K562 (cell line): ENCODE measurements at regions not wholly inside any gene's neighbourhood (a gene's known extent, or its start where the extent isn't known, plus 50 kb on each side); places are given as distances from the start of the nearest gene placed in this dataset.

ENCODE experiments used
- ATAC-seq: fragments of 200-7000 bp; cut with Tn5 transposase; 3 replicates; pipeline ENCODE4 v1.9.1; 2020; ENCODE audit warnings: moderate library complexity
- BruUV-seq: library from RNA; stranded (reverse); fragments of 400-500 nt; replicated peaks from 2 replicates; lab custom pipeline; 2021; lab: Mats Ljungman, UMichigan
- CTCF ChIA-PET: fragments of 300-600 bp; formaldehyde crosslinking; extraction: SDS; loops from one replicate; lab custom pipeline; 2021; ENCODE audit warnings: low intra/inter-chr PET ratio; lab: Yijun Ruan, JAX
- POLR2A ChIA-PET: fragments of 300-600, 350-650 bp; sonication (Branson Sonifier 250); formaldehyde crosslinking; extraction: SDS; loops from one replicate; lab custom pipeline; 2021; ENCODE audit warnings: antibody characterized with exemption, inconsistent platforms; lab: Yijun Ruan, JAX
- DNase-seq, 4 experiments: peaks; one replicate each; pipeline versions ENCODE4 v3.0.0 to v3.0.0-alpha.2; 2011 to 2018; ENCODE audit warnings: low spot score in 3 of 4, mixed read lengths in 3 of 4; ENCODE audit errors: extremely low read depth in 1 of 4
- FAIRE-seq: peaks from 2 replicates; lab custom pipeline; 2011; peaks lifted over from hg19 to GRCh38; lab: Jason Lieb, UNC
- H2AFZ ChIP-seq: 2 replicates; pipeline ENCODE4 v1.6.0; 2011; ENCODE audit warnings: low read depth, low read length, control low read depth, inconsistent platforms
- H3K27ac ChIP-seq: fragments of 200-600 bp; 3 replicates; pipeline ENCODE4 v1.8.0; 2011; ENCODE audit warnings: low read depth, mild to moderate bottlenecking, control low read depth, inconsistent platforms, low read length, moderate library complexity, mixed read lengths; ENCODE audit errors: extremely low read depth
- H3K27me3 ChIP-seq, 2 experiments: fragments of 300-600 bp in 1 of 2; 2 replicates in 1 of 2; 3 replicates in 1 of 2; pipeline versions ENCODE4 v1.6.0 to v1.8.0; 2011; ENCODE audit warnings: inconsistent platforms in 2 of 2, low read length in 2 of 2, mild to moderate bottlenecking in 1 of 2, mixed read lengths in 1 of 2, moderate library complexity in 1 of 2; ENCODE audit not compliant: control insufficient read depth in 2 of 2, insufficient read depth in 2 of 2
- H3K36me3 ChIP-seq: fragments of 300-600 bp; 3 replicates; pipeline ENCODE4 v1.8.0; 2011; ENCODE audit warnings: mild to moderate bottlenecking, low read length, inconsistent platforms; ENCODE audit not compliant: control insufficient read depth, insufficient read depth
- H3K4me1 ChIP-seq, 2 experiments: fragments of 200-600 bp in 1 of 2; replicated peaks in 1 of 2; 2 replicates in 1 of 2; 3 replicates in 1 of 2; pipeline versions ENCODE4 v1.5.1 to v1.8.0; 2011; ENCODE audit warnings: inconsistent platforms in 2 of 2, low read length in 2 of 2, mild to moderate bottlenecking in 1 of 2, mixed read lengths in 1 of 2, moderate library complexity in 1 of 2; ENCODE audit not compliant: control insufficient read depth in 2 of 2, insufficient read depth in 2 of 2
- H3K4me2 ChIP-seq: 2 replicates; pipeline ENCODE4 v1.6.1; 2011; ENCODE audit warnings: low read length, control low read depth, inconsistent platforms, mixed read lengths; ENCODE audit not compliant: insufficient read depth
- H3K4me3 ChIP-seq: fragments of 200-600 bp; sonication (generic), shearing (Covaris generic); 2 replicates; pipeline ENCODE4 v1.5.1; 2016; ENCODE audit warnings: control low read depth, inconsistent platforms
- H3K79me2 ChIP-seq: fragments of 200-600 bp; 3 replicates; pipeline ENCODE4 v1.8.0; 2011; ENCODE audit warnings: low read length, inconsistent platforms; ENCODE audit not compliant: control insufficient read depth, insufficient read depth
- H3K9ac ChIP-seq, 2 experiments: 2 replicates each; pipeline versions ENCODE4 v1.6.0 to v1.6.1; 2011; ENCODE audit warnings: low read depth in 2 of 2, low read length in 2 of 2, control low read depth in 1 of 2, inconsistent platforms in 1 of 2, mild to moderate bottlenecking in 1 of 2, mixed read lengths in 1 of 2; ENCODE audit not compliant: insufficient read depth in 1 of 2
- H3K9me1 ChIP-seq: one replicate; pipeline ENCODE4 v1.6.0; 2011; ENCODE audit warnings: inconsistent platforms, mild to moderate bottlenecking, low read length, moderate library complexity; ENCODE audit not compliant: control insufficient read depth, insufficient read depth
- H3K9me3 ChIP-seq: replicated peaks from 2 replicates; pipeline ENCODE4 v1.5.1; 2011; ENCODE audit warnings: low read depth, low read length, inconsistent platforms; ENCODE audit not compliant: control insufficient read depth, insufficient read depth
- H4K20me1 ChIP-seq: replicated peaks from 2 replicates; pipeline ENCODE4 v1.6.1; 2011; ENCODE audit warnings: low read length, inconsistent platforms, mixed read lengths; ENCODE audit not compliant: control insufficient read depth, insufficient read depth
- ILK ChIP-seq: fragments of 450-650 bp; IDR thresholded peaks from 2 replicates; pipeline ENCODE4 v1.6.1; 2016; ENCODE audit warnings: missing genetic modification characterization, low read depth, mild to moderate bottlenecking, missing compliant biosample characterization, moderate library complexity, borderline replicate concordance
- KAT2B ChIP-seq: IDR thresholded peaks from one replicate; pipeline ENCODE4 v1.6.1; 2012; ENCODE audit warnings: low read depth, mild to moderate bottlenecking, control low read depth, inconsistent platforms, low read length, moderate library complexity
- KLF16 ChIP-seq: IDR thresholded peaks from 2 replicates; pipeline ENCODE4 v1.6.1; 2016; ENCODE audit warnings: antibody characterized with exemption
- MAFF ChIP-seq: IDR thresholded peaks from 2 replicates; pipeline ENCODE4 v1.6.1; 2012; ENCODE audit warnings: low read length, improper control_type of control experiment
- MED1 ChIP-seq: sonication (generic); formaldehyde crosslinking; IDR thresholded peaks from 2 replicates; pipeline ENCODE4 v1.8.1; 2023; ENCODE audit warnings: missing genetic modification reagents, borderline replicate concordance
- POLR2AphosphoS2 ChIP-seq: IDR thresholded peaks from 2 replicates; pipeline ENCODE4 v1.6.1; 2012; ENCODE audit warnings: low read length, improper control_type of control experiment
- POLR2B ChIP-seq: fragments of 450-650 bp; IDR thresholded peaks from 2 replicates; pipeline ENCODE4 v1.6.1; 2018; ENCODE audit warnings: low read depth; ENCODE audit not compliant: partially characterized antibody
- SNIP1 ChIP-seq: fragments of 450-650 bp; IDR thresholded peaks from 2 replicates; pipeline ENCODE4 v1.7.1; 2017; ENCODE audit warnings: low read depth, mild to moderate bottlenecking
- SOX6 ChIP-seq: fragments of 450-650 bp; IDR thresholded peaks from 2 replicates; pipeline ENCODE4 v1.6.1; 2014; ENCODE audit warnings: mild to moderate bottlenecking
- SP1 ChIP-seq: sonication (generic); formaldehyde crosslinking; IDR thresholded peaks from 2 replicates; pipeline ENCODE4 v1.8.1; 2022; ENCODE audit warnings: mild to moderate bottlenecking, missing genetic modification reagents
- TCF7L2 ChIP-seq: fragments of 150-350 bp; IDR thresholded peaks from 2 replicates; pipeline ENCODE4 v1.6.1; 2016; ENCODE audit warnings: low read depth, mild to moderate bottlenecking, low read length, moderate library complexity
- TFAP4 ChIP-seq: sonication (generic); formaldehyde crosslinking; IDR thresholded peaks from 2 replicates; pipeline ENCODE4 v1.8.0; 2022; ENCODE audit warnings: missing genetic modification reagents, mild to moderate bottlenecking, moderate library complexity, borderline replicate concordance
- USF1 ChIP-seq: sonication (generic); formaldehyde crosslinking; IDR thresholded peaks from 2 replicates; pipeline ENCODE4 v1.9.0; 2022; ENCODE audit warnings: mild to moderate bottlenecking, missing genetic modification reagents
- ZBTB12 ChIP-seq: fragments of 250-450 bp; sonication (Bioruptor Pico); IDR thresholded peaks from 2 replicates; pipeline ENCODE4 v1.4.0; 2020
- ZBTB26 ChIP-seq: fragments of 450-650 bp; formaldehyde crosslinking; IDR thresholded peaks from 2 replicates; pipeline ENCODE4 v1.4.0; 2022; ENCODE audit warnings: missing genetic modification characterization
- ZC3H11A ChIP-seq: IDR thresholded peaks from 2 replicates; pipeline ENCODE4 v1.6.1; 2012; ENCODE audit warnings: low read depth, low read length, improper control_type of control experiment
- ZNF239 ChIP-seq: fragments of 250-450 bp; sonication (Bioruptor Pico); IDR thresholded peaks from 2 replicates; pipeline ENCODE4 v1.4.0; 2020; ENCODE audit warnings: mild to moderate bottlenecking
- ZNF518B ChIP-seq: fragments of 250-450 bp; sonication (Bioruptor Pico); IDR thresholded peaks from 2 replicates; pipeline ENCODE4 v1.5.0; 2021; ENCODE audit warnings: mild to moderate bottlenecking, moderate library complexity
- WGBS: fragments of 100-300 bp; shearing (Covaris generic); methylation state at CpG from one replicate; pipeline ENCODE4 v1.1.6; 2016; ENCODE audit warnings: low coverage, mixed read lengths; ENCODE audit not compliant: insufficient coverage; ENCODE audit errors: missing lambda C conversion rate; 5-methylcytosine and 5-hydroxymethylcytosine counted together
- in situ Hi-C: fragments of 300-500 bp; cut with MboI; formaldehyde crosslinking; loops from 4 replicates; pipeline ENCODE4 v1.15.0; 2018; ENCODE audit warnings: inconsistent platforms, mixed read lengths
- intact Hi-C: fragments of 100-400 bp; cut with micrococcal nuclease; formaldehyde crosslinking; loops from 2 replicates; pipeline ENCODE4 v1.14.2; 2022

- CTCF ChIA-PET = no interaction called here
- Histone ChIP-seq H3K4me2 (no peak overlapping the region), H3K4me1 (no peaks in the 10 kb centered on the region), H3K27me3 (no peaks in the 10 kb centered on the region), H3K27ac (no peak overlapping the region), H3K9me3 (no peaks in the 10 kb centered on the region; the same call in 1 of the 2 replicates), H3K9ac (no peak overlapping the region), H3K79me2 (no peaks in the 10 kb centered on the region), H2AFZ (no peak overlapping the region), H4K20me1 (no peaks in the 10 kb centered on the region), H3K9me1 (no peaks in the 10 kb centered on the region), H3K36me3 (no peaks in the 10 kb centered on the region), H3K4me3 (no peak overlapping the region)
- DNase-seq = no peak
- WGBS = 9% methylated on average over 2 of the region's 2 CpGs
- in situ Hi-C loops = no loop called here
- ATAC-seq = no peak
- no TSS peak for BruUV-seq
- intact Hi-C loops = no loop called here
- no peak for FAIRE-seq
- POLR2A ChIA-PET = no interaction called here
- TF ChIP-seq MAFF = no peak
- TF ChIP-seq KAT2B = no peak
- no peak for TF ChIP-seq USF1 (CRISPR knock-in tag)
- no peak for TF ChIP-seq TFAP4
- no peak for TF ChIP-seq ZBTB26
- TF ChIP-seq MED1 = no peak
- TF ChIP-seq POLR2B = no peak
- no peak for TF ChIP-seq POLR2AphosphoS2
- no peak for TF ChIP-seq ZNF239 (CRISPR knock-in tag)
- no peak for TF ChIP-seq SP1
- TF ChIP-seq SNIP1 = no peak
- no peak for TF ChIP-seq SOX6
- TF ChIP-seq KLF16 = no peak
- TF ChIP-seq ZNF518B (CRISPR knock-in tag) = no peak
- no peak for TF ChIP-seq ZBTB12 (CRISPR knock-in tag)
- no peak for TF ChIP-seq ILK
- no peak for TF ChIP-seq TCF7L2
- no peak for TF ChIP-seq ZC3H11A
Measured at GRCh38 chr5:58107704-58108103, 352.2 kb downstream of the PLK2 start.
